ENCODE measurements at regions not wholly inside any gene's neighbourhood (a gene's known extent, or its start where the extent isn't known, plus 50 kb on each side); places are given as distances from the start of the nearest gene placed in this dataset.

DNA sequence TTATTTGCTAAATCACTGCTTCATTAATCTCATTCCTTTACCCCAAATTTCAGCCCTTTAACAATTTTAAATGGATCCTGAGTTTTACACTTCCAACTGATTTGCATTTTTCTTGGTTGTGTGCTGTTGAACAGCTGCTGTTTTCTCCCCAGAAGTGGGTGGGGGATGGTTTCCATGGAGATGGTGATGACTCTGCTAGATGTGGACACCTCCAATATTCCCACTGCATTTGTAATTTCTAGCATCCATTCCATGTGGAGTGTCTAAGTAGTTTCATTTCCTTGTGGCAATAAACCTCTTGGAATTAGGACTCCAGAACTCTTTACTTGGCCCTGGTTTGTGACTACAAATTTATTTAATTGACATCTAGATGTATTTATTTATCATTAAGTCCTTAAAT, 330.4 kb downstream of the GBA3 start:
- TF ChIP-seq EZH2 (IDR thresholded peaks at IDR 0.05) (no peak), POLR2AphosphoS5 (IDR thresholded peaks at IDR 0.05; ENCODE audit: borderline replicate concordance, low read depth, low read length) (no peak), FOXP2 (optimal IDR thresholded peaks at IDR 0.05; ENCODE audit: control extremely low read depth, extremely low read length, insufficient read depth) (no peak)
